K562 (cell line): ENCODE measurements at regions not wholly inside any gene's neighbourhood (a gene's known extent, or its start where the extent isn't known, plus 50 kb on each side); places are given as distances from the start of the nearest gene placed in this dataset.

Experiments used
- ATAC-seq: fragments of 200-7000 bp; cut with Tn5 transposase; 3 replicates; pipeline ENCODE4 v1.9.1; 2020; ENCODE audit warnings: moderate library complexity
- BruUV-seq: library from RNA; stranded (reverse); fragments of 400-500 nt; replicated peaks from 2 replicates; lab custom pipeline; 2021; lab: Mats Ljungman, UMichigan
- CTCF ChIA-PET: fragments of 300-600 bp; formaldehyde crosslinking; extraction: SDS; loops from one replicate; lab custom pipeline; 2021; ENCODE audit warnings: low intra/inter-chr PET ratio; lab: Yijun Ruan, JAX
- POLR2A ChIA-PET: fragments of 300-600, 350-650 bp; sonication (Branson Sonifier 250); formaldehyde crosslinking; extraction: SDS; loops from one replicate; lab custom pipeline; 2021; ENCODE audit warnings: antibody characterized with exemption, inconsistent platforms; lab: Yijun Ruan, JAX
- DNase-seq, 4 experiments: peaks; one replicate each; pipeline versions ENCODE4 v3.0.0 to v3.0.0-alpha.2; 2011 to 2018; ENCODE audit warnings: low spot score in 3 of 4, mixed read lengths in 3 of 4; ENCODE audit errors: extremely low read depth in 1 of 4
- FAIRE-seq: peaks from 2 replicates; lab custom pipeline; 2011; peaks lifted over from hg19 to GRCh38; lab: Jason Lieb, UNC
- H2AFZ ChIP-seq: 2 replicates; pipeline ENCODE4 v1.6.0; 2011; ENCODE audit warnings: low read depth, low read length, control low read depth, inconsistent platforms
- H3K27ac ChIP-seq: fragments of 200-600 bp; 3 replicates; pipeline ENCODE4 v1.8.0; 2011; ENCODE audit warnings: low read depth, mild to moderate bottlenecking, control low read depth, inconsistent platforms, low read length, moderate library complexity, mixed read lengths; ENCODE audit errors: extremely low read depth
- H3K27me3 ChIP-seq, 2 experiments: fragments of 300-600 bp in 1 of 2; 2 replicates in 1 of 2; 3 replicates in 1 of 2; pipeline versions ENCODE4 v1.6.0 to v1.8.0; 2011; ENCODE audit warnings: inconsistent platforms in 2 of 2, low read length in 2 of 2, mild to moderate bottlenecking in 1 of 2, mixed read lengths in 1 of 2, moderate library complexity in 1 of 2; ENCODE audit not compliant: control insufficient read depth in 2 of 2, insufficient read depth in 2 of 2
- H3K36me3 ChIP-seq: fragments of 300-600 bp; 3 replicates; pipeline ENCODE4 v1.8.0; 2011; ENCODE audit warnings: mild to moderate bottlenecking, low read length, inconsistent platforms; ENCODE audit not compliant: control insufficient read depth, insufficient read depth
- H3K4me1 ChIP-seq, 2 experiments: fragments of 200-600 bp in 1 of 2; replicated peaks in 1 of 2; 2 replicates in 1 of 2; 3 replicates in 1 of 2; pipeline versions ENCODE4 v1.5.1 to v1.8.0; 2011; ENCODE audit warnings: inconsistent platforms in 2 of 2, low read length in 2 of 2, mild to moderate bottlenecking in 1 of 2, mixed read lengths in 1 of 2, moderate library complexity in 1 of 2; ENCODE audit not compliant: control insufficient read depth in 2 of 2, insufficient read depth in 2 of 2
- H3K4me2 ChIP-seq: 2 replicates; pipeline ENCODE4 v1.6.1; 2011; ENCODE audit warnings: low read length, control low read depth, inconsistent platforms, mixed read lengths; ENCODE audit not compliant: insufficient read depth
- H3K4me3 ChIP-seq: fragments of 200-600 bp; sonication (generic), shearing (Covaris generic); 2 replicates; pipeline ENCODE4 v1.5.1; 2016; ENCODE audit warnings: control low read depth, inconsistent platforms
- H3K79me2 ChIP-seq: fragments of 200-600 bp; 3 replicates; pipeline ENCODE4 v1.8.0; 2011; ENCODE audit warnings: low read length, inconsistent platforms; ENCODE audit not compliant: control insufficient read depth, insufficient read depth
- H3K9ac ChIP-seq, 2 experiments: 2 replicates each; pipeline versions ENCODE4 v1.6.0 to v1.6.1; 2011; ENCODE audit warnings: low read depth in 2 of 2, low read length in 2 of 2, control low read depth in 1 of 2, inconsistent platforms in 1 of 2, mild to moderate bottlenecking in 1 of 2, mixed read lengths in 1 of 2; ENCODE audit not compliant: insufficient read depth in 1 of 2
- H3K9me1 ChIP-seq: one replicate; pipeline ENCODE4 v1.6.0; 2011; ENCODE audit warnings: inconsistent platforms, mild to moderate bottlenecking, low read length, moderate library complexity; ENCODE audit not compliant: control insufficient read depth, insufficient read depth
- H3K9me3 ChIP-seq: replicated peaks from 2 replicates; pipeline ENCODE4 v1.5.1; 2011; ENCODE audit warnings: low read depth, low read length, inconsistent platforms; ENCODE audit not compliant: control insufficient read depth, insufficient read depth
- H4K20me1 ChIP-seq: replicated peaks from 2 replicates; pipeline ENCODE4 v1.6.1; 2011; ENCODE audit warnings: low read length, inconsistent platforms, mixed read lengths; ENCODE audit not compliant: control insufficient read depth, insufficient read depth
- ATF7 ChIP-seq: fragments of 450-650 bp; IDR thresholded peaks from 2 replicates; pipeline ENCODE4 v1.7.1; 2014; ENCODE audit warnings: mild to moderate bottlenecking, moderate library complexity
- CSDE1 ChIP-seq, 2 experiments: fragments of 450-650 bp; IDR thresholded peaks; 2 replicates each; pipeline ENCODE4 v1.6.1; 2016; ENCODE audit warnings: mild to moderate bottlenecking in 1 of 2
- MGA ChIP-seq: fragments of 450-650 bp; IDR thresholded peaks from 2 replicates; pipeline ENCODE4 v1.6.1; 2016; ENCODE audit warnings: mild to moderate bottlenecking, moderate library complexity
- RBM22 ChIP-seq: fragments of 200-400 bp; formaldehyde crosslinking; IDR thresholded peaks from 2 replicates; pipeline ENCODE4 v1.6.1; 2018; ENCODE audit warnings: low read length, low read depth; ENCODE audit not compliant: poor library complexity, severe bottlenecking
- SNIP1 ChIP-seq: fragments of 450-650 bp; IDR thresholded peaks from 2 replicates; pipeline ENCODE4 v1.7.1; 2017; ENCODE audit warnings: low read depth, mild to moderate bottlenecking
- ZNF146 ChIP-seq: IDR thresholded peaks from one replicate; pipeline ENCODE4 v1.6.1; 2018; ENCODE audit warnings: missing compliant biosample characterization; ENCODE audit not compliant: unreplicated experiment
- WGBS: fragments of 100-300 bp; shearing (Covaris generic); methylation state at CpG from one replicate; pipeline ENCODE4 v1.1.6; 2016; ENCODE audit warnings: low coverage, mixed read lengths; ENCODE audit not compliant: insufficient coverage; ENCODE audit errors: missing lambda C conversion rate; 5-methylcytosine and 5-hydroxymethylcytosine counted together
- in situ Hi-C: fragments of 300-500 bp; cut with MboI; formaldehyde crosslinking; loops from 4 replicates; pipeline ENCODE4 v1.15.0; 2018; ENCODE audit warnings: inconsistent platforms, mixed read lengths
- intact Hi-C: fragments of 100-400 bp; cut with micrococcal nuclease; formaldehyde crosslinking; loops from 2 replicates; pipeline ENCODE4 v1.14.2; 2022

DNA sequence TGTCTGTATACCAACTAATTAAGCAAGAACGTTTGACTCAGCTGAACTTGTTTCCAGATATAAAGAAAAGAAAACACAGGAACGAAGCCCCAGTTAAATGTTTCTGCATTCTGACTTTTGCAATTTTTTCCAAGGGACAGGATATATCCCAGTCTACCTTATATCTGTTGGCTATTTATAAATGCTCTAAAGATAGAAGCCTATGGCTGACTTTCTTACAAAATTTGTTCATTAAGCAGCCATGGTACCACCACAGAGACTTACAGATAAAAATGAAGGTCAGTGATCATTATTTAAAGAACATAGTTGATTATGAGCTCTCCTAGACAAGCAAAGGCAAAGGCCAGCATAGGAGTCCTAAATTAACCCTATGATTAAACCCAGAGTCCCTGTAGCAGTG, 462.7 kb upstream of the SPHKAP start:
- Histone ChIP-seq H2AFZ (no peak overlapping the region), H3K9ac (no peak overlapping the region), H3K4me1 (no peaks in the 10 kb centered on the region), H3K27me3 (no peaks in the 10 kb centered on the region), H4K20me1 (no peaks in the 10 kb centered on the region), H3K79me2 (no peaks in the 10 kb centered on the region), H3K4me2 (no peak overlapping the region), H3K9me3 (no peaks in the 10 kb centered on the region), H3K27ac (no peak overlapping the region), H3K36me3 (no peaks in the 10 kb centered on the region), H3K9me1 (no peaks in the 10 kb centered on the region), H3K4me3 (no peak overlapping the region)
- no peak for DNase-seq
- intact Hi-C loops, result no loop called here
- TF ChIP-seq ZNF146 (no peak), RBM22 (no peak)
- BruUV-seq, result no TSS peak
- ChIA-PET POLR2A (no interaction called here), CTCF (no interaction called here)
- FAIRE-seq, result no peak
- 0% methylated on average over 2 of the region's 2 CpGs for WGBS
- in situ Hi-C loops, result no loop called here
- ATAC-seq, result no peak

DNA sequence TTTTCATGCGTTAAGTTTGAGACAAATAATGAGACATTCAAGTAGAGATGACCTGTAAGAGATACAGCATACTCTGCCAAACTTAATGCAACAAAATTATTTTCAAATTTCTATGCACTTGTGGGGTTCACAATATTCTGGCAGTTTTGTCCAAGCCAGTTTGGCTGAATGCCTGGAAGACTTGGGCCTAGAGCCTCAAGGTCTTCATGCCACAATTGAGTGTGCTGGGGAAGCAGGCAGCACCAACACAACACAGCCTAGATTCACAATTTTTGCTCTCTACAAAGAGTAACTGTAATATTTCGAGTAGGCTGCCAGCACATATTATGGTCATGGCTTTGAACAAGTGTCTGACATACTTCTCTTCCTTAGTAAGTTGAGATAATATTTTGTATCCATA, 461.4 kb upstream of the SPHKAP start:
- H3K9ac ChIP-seq, result no peak overlapping the region
- FAIRE-seq (no peak), DNase-seq (no peak), ATAC-seq (no peak)
- H3K4me3 ChIP-seq, result no peak overlapping the region
- no peaks in the 10 kb centered on the region for H3K9me1 ChIP-seq
- intact Hi-C loops, result no loop called here
- no peak overlapping the region for H2AFZ ChIP-seq
- in situ Hi-C loops, result no loop called here
- no peaks in the 10 kb centered on the region for H3K36me3 ChIP-seq
- no peaks in the 10 kb centered on the region for H3K79me2 ChIP-seq
- H3K9me3 ChIP-seq, result no peaks in the 10 kb centered on the region
- POLR2A ChIA-PET, result no interaction called here
- H3K4me1 ChIP-seq, result no peaks in the 10 kb centered on the region
- H3K27me3 ChIP-seq, result no peaks in the 10 kb centered on the region
- CTCF ChIA-PET, result no interaction called here
- 0% methylated on average over 2 of the region's 2 CpGs for WGBS
- BruUV-seq, result no TSS peak
- H3K27ac ChIP-seq, result no peak overlapping the region
- no peak overlapping the region for H3K4me2 ChIP-seq
- no peaks in the 10 kb centered on the region for H4K20me1 ChIP-seq
- TF ChIP-seq ATF7, result no peak
- no peak for TF ChIP-seq CSDE1 (IDR thresholded peaks at IDR 0.05)
- no peak for TF ChIP-seq SNIP1
- no peak for TF ChIP-seq MGA
